ENCODE measurements at regions not wholly inside any gene's neighbourhood (a gene's known extent, or its start where the extent isn't known, plus 50 kb on each side); places are given as distances from the start of the nearest gene placed in this dataset.

- H3K4me3 Mint-ChIP-seq (ENCODE audit: unreplicated experiment): no peak overlapping the region
- DNase-seq: no peak
- no peaks in the 10 kb centered on the region for H3K36me3 Mint-ChIP-seq (ENCODE audit: unreplicated experiment)
- peaks cover 13% of the 10 kb centered on the region for H3K4me1 Mint-ChIP-seq (ENCODE audit: low read depth, unreplicated experiment)
- TF ChIP-seq CTCF (IDR thresholded peaks at IDR 0.05; ENCODE audit: partially characterized antibody, unreplicated experiment): peak; percentile 59
- peaks cover 2% of the 10 kb centered on the region for H3K27me3 Mint-ChIP-seq (ENCODE audit: unreplicated experiment)
- peaks cover 4% of the 10 kb centered on the region for H3K9me3 Mint-ChIP-seq (ENCODE audit: unreplicated experiment)
- no peak overlapping the region for H3K27ac Mint-ChIP-seq (ENCODE audit: unreplicated experiment)
These were observed 83.9 kb upstream of the CEP85L start for GRCh38 chr6:118735320-118735719.

DNA sequence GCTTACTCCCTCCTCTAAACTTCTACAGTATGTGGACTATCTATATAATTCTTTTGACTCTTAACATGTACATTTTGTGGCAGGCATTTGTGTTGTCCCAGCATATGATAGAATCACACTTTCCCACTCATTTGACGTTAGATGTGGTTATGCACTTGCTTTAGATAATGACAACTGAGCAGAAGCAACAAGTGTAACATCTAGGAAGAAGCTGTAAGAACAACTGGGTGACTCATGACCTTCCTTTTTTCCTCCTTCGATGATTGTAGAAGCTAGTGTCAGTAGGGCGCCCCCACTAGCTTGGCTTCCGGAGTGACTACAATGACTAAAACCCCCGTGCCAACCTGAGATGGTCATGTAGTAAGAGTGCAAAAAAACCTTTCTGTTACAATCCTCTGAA, 74.6 kb upstream of the CEP85L start:
- H3K27me3 Mint-ChIP-seq (ENCODE audit: unreplicated experiment): no peaks in the 10 kb centered on the region
- TF ChIP-seq CTCF (IDR thresholded peaks at IDR 0.05; ENCODE audit: partially characterized antibody, unreplicated experiment): no peak
- H3K4me1 Mint-ChIP-seq (ENCODE audit: low read depth, unreplicated experiment): peaks cover 2% of the 10 kb centered on the region
- H3K27ac Mint-ChIP-seq (ENCODE audit: unreplicated experiment): no peak overlapping the region
- DNase-seq: no peak
- H3K4me3 Mint-ChIP-seq (ENCODE audit: unreplicated experiment): no peak overlapping the region
- H3K36me3 Mint-ChIP-seq (ENCODE audit: unreplicated experiment): no peaks in the 10 kb centered on the region
- no peaks in the 10 kb centered on the region for H3K9me3 Mint-ChIP-seq (ENCODE audit: unreplicated experiment)

GRCh38 chr6:118724211-118724610, 72.8 kb upstream of the CEP85L start:
- Mint-ChIP-seq H3K36me3 (ENCODE audit: unreplicated experiment) (no peaks in the 10 kb centered on the region), H3K4me1 (ENCODE audit: low read depth, unreplicated experiment) (peaks cover 6% of the 10 kb centered on the region), H3K27ac (ENCODE audit: unreplicated experiment) (no peak overlapping the region), H3K9me3 (ENCODE audit: unreplicated experiment) (no peaks in the 10 kb centered on the region), H3K27me3 (ENCODE audit: unreplicated experiment) (peaks cover 1% of the 10 kb centered on the region), H3K4me3 (ENCODE audit: unreplicated experiment) (no peak overlapping the region)
- no peak for TF ChIP-seq CTCF (IDR thresholded peaks at IDR 0.05; ENCODE audit: partially characterized antibody, unreplicated experiment)
- no peak for DNase-seq

- Mint-ChIP-seq H3K9me3 (ENCODE audit: unreplicated experiment) (no peaks in the 10 kb centered on the region), H3K27me3 (ENCODE audit: unreplicated experiment) (peaks cover 2% of the 10 kb centered on the region), H3K36me3 (ENCODE audit: unreplicated experiment) (no peaks in the 10 kb centered on the region), H3K4me3 (ENCODE audit: unreplicated experiment) (no peak overlapping the region), H3K4me1 (ENCODE audit: low read depth, unreplicated experiment) (peaks cover 9% of the 10 kb centered on the region), H3K27ac (ENCODE audit: unreplicated experiment) (no peak overlapping the region)
- no peak for DNase-seq
- TF ChIP-seq CTCF (IDR thresholded peaks at IDR 0.05; ENCODE audit: partially characterized antibody, unreplicated experiment): no peak
These were observed 71.7 kb upstream of the CEP85L start for GRCh38 chr6:118722829-118723813.

- H3K4me3 Mint-ChIP-seq (ENCODE audit: unreplicated experiment): no peak overlapping the region
- no peak for TF ChIP-seq CTCF (IDR thresholded peaks at IDR 0.05; ENCODE audit: partially characterized antibody, unreplicated experiment)
- no peaks in the 10 kb centered on the region for H3K9me3 Mint-ChIP-seq (ENCODE audit: unreplicated experiment)
- no peaks in the 10 kb centered on the region for H3K36me3 Mint-ChIP-seq (ENCODE audit: unreplicated experiment)
- peaks cover 3% of the 10 kb centered on the region for H3K27me3 Mint-ChIP-seq (ENCODE audit: unreplicated experiment)
- H3K4me1 Mint-ChIP-seq (ENCODE audit: low read depth, unreplicated experiment): peaks cover 7% of the 10 kb centered on the region
- DNase-seq: no peak
- H3K27ac Mint-ChIP-seq (ENCODE audit: unreplicated experiment): no peak overlapping the region
These were observed 68.7 kb upstream of the CEP85L start for GRCh38 chr6:118720125-118720473.
